Fibroblast of lung (primary cell): ENCODE measurements at regions not wholly inside any gene's neighbourhood (a gene's known extent, or its start where the extent isn't known, plus 50 kb on each side); places are given as distances from the start of the nearest gene placed in this dataset.

Experiments
- DNase-seq, 2 donors: peaks; one replicate each; pipeline versions ENCODE4 v3.0.0 to v3.0.0-alpha.2; 2010; ENCODE audit warnings: low read depth in 2 of 2
- H2AFZ ChIP-seq: 2 replicates; pipeline ENCODE4 v1.5.1; 2012; ENCODE audit warnings: low read length, control low read depth, inconsistent platforms
- H3K27ac ChIP-seq: 2 replicates; pipeline ENCODE4 v1.5.1; 2011; ENCODE audit warnings: low read length, control low read depth; ENCODE audit not compliant: insufficient read depth
- H3K27me3 ChIP-seq: 2 replicates; pipeline ENCODE4 v1.5.1; 2011; ENCODE audit warnings: mild to moderate bottlenecking, low read length; ENCODE audit not compliant: control insufficient read depth, insufficient read depth
- H3K36me3 ChIP-seq: 2 replicates; pipeline ENCODE4 v1.5.1; 2011; ENCODE audit warnings: low read length; ENCODE audit not compliant: control insufficient read depth, insufficient read depth
- H3K4me1 ChIP-seq: 2 replicates; pipeline ENCODE4 v1.5.1; 2011; ENCODE audit warnings: low read length; ENCODE audit not compliant: control insufficient read depth, insufficient read depth; ENCODE audit errors: extremely low read depth
- H3K4me2 ChIP-seq: 2 replicates; pipeline ENCODE4 v1.5.1; 2011; ENCODE audit warnings: low read length, control low read depth; ENCODE audit not compliant: insufficient read depth; ENCODE audit errors: extremely low read depth
- H3K4me3 ChIP-seq, 4 experiments: fragments of 200-600 bp in 1 of 4; sonication (generic) in 1 of 4; replicated peaks in 1 of 4; 2 replicates each; pipeline ENCODE4 v1.5.1; 2011 to 2016; ENCODE audit warnings: low read length in 4 of 4, low read depth in 3 of 4, mild to moderate bottlenecking in 3 of 4, control low read depth in 2 of 4, inconsistent platforms in 1 of 4, mixed read lengths in 1 of 4; ENCODE audit not compliant: insufficient read depth in 1 of 4; ENCODE audit errors: control extremely low read depth in 1 of 4
- H3K79me2 ChIP-seq: 2 replicates; pipeline ENCODE4 v1.5.1; 2012; ENCODE audit warnings: mild to moderate bottlenecking, low read length, inconsistent platforms; ENCODE audit not compliant: control insufficient read depth, insufficient read depth
- H3K9ac ChIP-seq: 2 replicates; pipeline ENCODE4 v1.5.1; 2011; ENCODE audit warnings: mild to moderate bottlenecking, low read length, control low read depth; ENCODE audit not compliant: insufficient read depth
- H3K9me3 ChIP-seq: 2 replicates; pipeline ENCODE4 v1.5.1; 2012; ENCODE audit warnings: low read depth, low read length; ENCODE audit not compliant: control insufficient read depth, insufficient read depth
- H4K20me1 ChIP-seq: 2 replicates; pipeline ENCODE4 v1.5.1; 2011; ENCODE audit warnings: low read length; ENCODE audit not compliant: control insufficient read depth, insufficient read depth; ENCODE audit errors: extremely low read depth
- CTCF ChIP-seq, 2 donors: IDR thresholded peaks in 1 of 2; conservative IDR thresholded peaks in 1 of 2; 1 replicate in 1 of 2; 2 replicates in 1 of 2; pipeline ENCODE4 v1.5.1; 2011 to 2012; ENCODE audit warnings: low read length in 2 of 2, control low read depth in 1 of 2, inconsistent platforms in 1 of 2, low read depth in 1 of 2, mild to moderate bottlenecking in 1 of 2
- EZH2 ChIP-seq: IDR thresholded peaks from 2 replicates; pipeline ENCODE4 v1.5.1; 2012; ENCODE audit warnings: low read length, control low read depth, mild to moderate bottlenecking; ENCODE audit errors: missing control alignments

GRCh38 chr6:114471450-114471849 lies 128.6 kb upstream of the HS3ST5 start:
- no peaks in the 10 kb centered on the region for H3K4me1 ChIP-seq
- no peak overlapping the region for H2AFZ ChIP-seq
- no peak overlapping the region for H3K4me2 ChIP-seq
- H4K20me1 ChIP-seq: no peaks in the 10 kb centered on the region
- TF ChIP-seq EZH2 (no peak), CTCF (conservative IDR thresholded peaks at IDR 0.05 in 1 of 2, IDR thresholded peaks at IDR 0.05 in 1 of 2; ENCODE audit: low read depth in 1 of 2, low read length in 2 of 2) (no peak)
- no peak overlapping the region for H3K27ac ChIP-seq
- no peaks in the 10 kb centered on the region for H3K9me3 ChIP-seq
- DNase-seq: no peak
- no peak overlapping the region for H3K4me3 ChIP-seq
- no peak overlapping the region for H3K9ac ChIP-seq
- no peaks in the 10 kb centered on the region for H3K27me3 ChIP-seq
- H3K79me2 ChIP-seq: no peaks in the 10 kb centered on the region
- no peaks in the 10 kb centered on the region for H3K36me3 ChIP-seq

- Histone ChIP-seq H3K79me2 (no peaks in the 10 kb centered on the region), H3K36me3 (no peaks in the 10 kb centered on the region), H3K9ac (no peak overlapping the region), H4K20me1 (no peaks in the 10 kb centered on the region), H3K27ac (no peak overlapping the region), H3K4me2 (no peak overlapping the region), H3K4me3 (no peak overlapping the region), H3K4me1 (no peaks in the 10 kb centered on the region), H3K27me3 (no peaks in the 10 kb centered on the region), H2AFZ (no peak overlapping the region), H3K9me3 (no peaks in the 10 kb centered on the region)
- TF ChIP-seq CTCF (conservative IDR thresholded peaks at IDR 0.05 in 1 of 2, IDR thresholded peaks at IDR 0.05 in 1 of 2; ENCODE audit: low read depth in 1 of 2, low read length in 2 of 2): no peak
- TF ChIP-seq EZH2: no peak
- DNase-seq: peak in 1 of 2 donors; percentile 10
These were observed 125.1 kb upstream of the HS3ST5 start for GRCh38 chr6:114467931-114468330.

- Histone ChIP-seq H3K27ac (no peak overlapping the region), H3K36me3 (no peaks in the 10 kb centered on the region), H3K9me3 (no peaks in the 10 kb centered on the region), H3K9ac (no peak overlapping the region), H3K4me2 (no peak overlapping the region), H3K27me3 (no peaks in the 10 kb centered on the region), H2AFZ (no peak overlapping the region), H4K20me1 (no peaks in the 10 kb centered on the region), H3K4me3 (no peak overlapping the region), H3K4me1 (no peaks in the 10 kb centered on the region), H3K79me2 (no peaks in the 10 kb centered on the region)
- TF ChIP-seq CTCF (conservative IDR thresholded peaks at IDR 0.05 in 1 of 2, IDR thresholded peaks at IDR 0.05 in 1 of 2; ENCODE audit: low read depth in 1 of 2, low read length in 2 of 2): no peak
- TF ChIP-seq EZH2: no peak
- DNase-seq: no peak
These were observed 122.7 kb upstream of the HS3ST5 start for GRCh38 chr6:114465511-114465910.
